Smooth muscle cell (in vitro differentiated cells): ENCODE measurements at regions not wholly inside any gene's neighbourhood (a gene's known extent, or its start where the extent isn't known, plus 50 kb on each side); places are given as distances from the start of the nearest gene placed in this dataset.

Source experiments
- DNase-seq: peaks from one replicate; lab custom pipeline; 2025; ENCODE audit not compliant: unreplicated experiment; lab: John Stamatoyannopoulos, UW
- H2AFZ ChIP-seq: fragments of 200-600 bp; sonication (generic); 2 replicates; pipeline ENCODE4 v1.6.0; 2016; ENCODE audit warnings: antibody characterized with exemption, low read depth, mild to moderate bottlenecking
- H3F3A ChIP-seq: fragments of 200-600 bp; sonication (generic); 2 replicates; pipeline ENCODE4 v1.6.0; 2017; ENCODE audit warnings: antibody characterized with exemption, low read depth
- H3K27ac ChIP-seq: fragments of 200-600 bp; sonication (generic); 2 replicates; pipeline ENCODE4 v1.5.1; 2016; ENCODE audit warnings: low read depth, mild to moderate bottlenecking
- H3K27me3 ChIP-seq: fragments of 200-600 bp; sonication (generic); 2 replicates; pipeline ENCODE4 v1.6.1; 2016; ENCODE audit warnings: low read depth, mild to moderate bottlenecking
- H3K36me3 ChIP-seq: fragments of 200-600 bp; sonication (generic); 2 replicates; pipeline ENCODE4 v1.5.1; 2016; ENCODE audit warnings: low read depth
- H3K4me1 ChIP-seq: fragments of 200-600 bp; sonication (generic); 2 replicates; pipeline ENCODE4 v1.5.1; 2016; ENCODE audit warnings: low read depth
- H3K4me2 ChIP-seq: fragments of 200-600 bp; sonication (generic); 2 replicates; pipeline ENCODE4 v1.6.0; 2016; ENCODE audit warnings: mild to moderate bottlenecking
- H3K4me3 ChIP-seq: fragments of 200-600 bp; sonication (generic); 2 replicates; pipeline ENCODE4 v1.5.1; 2016; ENCODE audit warnings: mild to moderate bottlenecking
- H3K79me2 ChIP-seq: fragments of 200-600 bp; sonication (generic); 2 replicates; pipeline ENCODE4 v1.6.0; 2016; ENCODE audit warnings: low read depth, mild to moderate bottlenecking
- H3K9ac ChIP-seq: fragments of 200-600 bp; sonication (generic); 2 replicates; pipeline ENCODE4 v1.6.0; 2016; ENCODE audit warnings: low read depth
- H3K9me3 ChIP-seq: fragments of 200-600 bp; sonication (generic); replicated peaks from 2 replicates; pipeline ENCODE4 v1.5.1; 2016; ENCODE audit warnings: low read depth
- H4K20me1 ChIP-seq: fragments of 200-600 bp; sonication (generic); 2 replicates; pipeline ENCODE4 v1.6.0; 2016; ENCODE audit warnings: low read depth
- WGBS: methylation state at CpG from one replicate; pipeline ENCODE4 v1.1.7; 2016; ENCODE audit warnings: low lambda C conversion rate; 5-methylcytosine and 5-hydroxymethylcytosine counted together
- TF ChIP-seq, protein P1 (sequence below): fragments of 200-600 bp; sonication (generic); IDR thresholded peaks from 2 replicates; pipeline ENCODE4 v1.5.1; 2017; ENCODE audit warnings: borderline replicate concordance, mild to moderate bottlenecking, antibody characterized with exemption; ENCODE audit not compliant: insufficient read depth, poor library complexity, severe bottlenecking

GRCh38 chr12:77364400-77364799 is 299.0 kb upstream of the E2F7 start:
- H4K20me1 ChIP-seq: no peaks in the 10 kb centered on the region
- no peaks in the 10 kb centered on the region for H3K36me3 ChIP-seq
- H3K4me1 ChIP-seq: no peaks in the 10 kb centered on the region
- no peak for DNase-seq
- no peak overlapping the region for H2AFZ ChIP-seq
- no peak overlapping the region for H3K27ac ChIP-seq
- H3K79me2 ChIP-seq: no peaks in the 10 kb centered on the region
- TF ChIP-seq, protein P1, sequence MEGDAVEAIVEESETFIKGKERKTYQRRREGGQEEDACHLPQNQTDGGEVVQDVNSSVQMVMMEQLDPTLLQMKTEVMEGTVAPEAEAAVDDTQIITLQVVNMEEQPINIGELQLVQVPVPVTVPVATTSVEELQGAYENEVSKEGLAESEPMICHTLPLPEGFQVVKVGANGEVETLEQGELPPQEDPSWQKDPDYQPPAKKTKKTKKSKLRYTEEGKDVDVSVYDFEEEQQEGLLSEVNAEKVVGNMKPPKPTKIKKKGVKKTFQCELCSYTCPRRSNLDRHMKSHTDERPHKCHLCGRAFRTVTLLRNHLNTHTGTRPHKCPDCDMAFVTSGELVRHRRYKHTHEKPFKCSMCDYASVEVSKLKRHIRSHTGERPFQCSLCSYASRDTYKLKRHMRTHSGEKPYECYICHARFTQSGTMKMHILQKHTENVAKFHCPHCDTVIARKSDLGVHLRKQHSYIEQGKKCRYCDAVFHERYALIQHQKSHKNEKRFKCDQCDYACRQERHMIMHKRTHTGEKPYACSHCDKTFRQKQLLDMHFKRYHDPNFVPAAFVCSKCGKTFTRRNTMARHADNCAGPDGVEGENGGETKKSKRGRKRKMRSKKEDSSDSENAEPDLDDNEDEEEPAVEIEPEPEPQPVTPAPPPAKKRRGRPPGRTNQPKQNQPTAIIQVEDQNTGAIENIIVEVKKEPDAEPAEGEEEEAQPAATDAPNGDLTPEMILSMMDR: no peak
- WGBS: 90% methylated on average over 1 of the region's 1 CpG
- H3K27me3 ChIP-seq: no peaks in the 10 kb centered on the region
- H3K9me3 ChIP-seq: no peaks in the 10 kb centered on the region
- H3K4me3 ChIP-seq: no peak overlapping the region
- H3K9ac ChIP-seq: no peak overlapping the region
- no peaks in the 10 kb centered on the region for H3F3A ChIP-seq
- no peak overlapping the region for H3K4me2 ChIP-seq

DNA sequence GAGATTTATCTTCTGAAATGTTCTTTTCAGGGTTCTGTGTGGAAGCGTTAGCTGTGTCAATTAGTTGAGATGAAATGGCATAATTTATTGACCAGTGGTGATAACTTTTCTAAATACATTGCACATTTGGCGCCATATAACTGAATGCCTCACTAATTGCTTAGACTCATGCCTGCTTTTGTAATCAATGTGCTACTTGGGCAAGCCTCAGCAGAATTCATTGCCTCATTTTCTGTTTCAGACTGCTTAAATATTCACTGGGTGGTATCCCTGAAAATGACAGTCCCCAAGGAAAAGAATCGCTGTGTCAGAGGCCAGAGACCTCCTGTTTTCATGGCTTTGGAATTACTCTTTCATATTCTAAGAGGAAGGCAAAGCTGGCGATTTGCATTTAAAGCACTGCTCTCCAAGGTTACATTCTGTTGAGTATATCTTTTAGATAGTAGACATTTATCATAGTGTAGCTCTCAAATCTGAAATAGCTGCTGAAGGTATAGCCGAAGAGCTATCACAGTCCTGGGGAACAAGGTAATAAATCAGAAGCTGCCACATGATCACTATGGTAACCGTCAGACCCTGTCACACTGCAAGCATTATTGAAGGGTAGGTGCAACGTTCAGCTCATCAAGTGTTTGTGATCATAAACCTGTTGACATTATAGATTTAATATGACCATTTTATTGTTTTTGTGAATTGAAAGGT is 297.3 kb upstream of the E2F7 start:
- no peaks in the 10 kb centered on the region for H3K79me2 ChIP-seq

DNA sequence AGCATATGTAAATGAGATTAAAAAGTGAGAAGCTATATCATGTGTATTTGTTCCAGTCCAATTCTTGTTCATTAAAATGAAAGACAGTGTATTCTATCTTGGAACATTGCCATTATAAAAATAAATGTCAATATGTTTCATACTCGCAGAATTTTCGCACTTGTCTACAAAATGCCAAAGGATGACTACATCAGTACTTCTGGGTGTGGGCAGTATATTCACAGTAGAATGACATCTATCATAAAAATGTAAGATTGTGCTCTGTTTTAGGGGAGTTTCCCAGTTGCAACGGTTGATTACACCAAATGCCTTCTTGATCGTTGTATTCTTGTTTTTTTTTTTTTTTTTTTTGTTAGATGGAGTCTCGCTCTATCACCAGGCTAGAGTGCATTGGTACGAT is 292.3 kb upstream of the E2F7 start:
- H3K79me2 ChIP-seq: no peaks in the 10 kb centered on the region

More for the DNA sequence above, 297.3 kb upstream of the E2F7 start:
- no peak overlapping the region for H2AFZ ChIP-seq
- H3K36me3 ChIP-seq: no peaks in the 10 kb centered on the region
- no peak overlapping the region for H3K9ac ChIP-seq
- H3K4me3 ChIP-seq: no peak overlapping the region
- 65% methylated on average over 7 of the region's 7 CpGs for WGBS
- no peaks in the 10 kb centered on the region for H3F3A ChIP-seq
- TF ChIP-seq, protein P1: no peak
- no peaks in the 10 kb centered on the region for H3K27me3 ChIP-seq
- H4K20me1 ChIP-seq: no peaks in the 10 kb centered on the region
- no peak overlapping the region for H3K4me2 ChIP-seq
- H3K27ac ChIP-seq: no peak overlapping the region
- no peak for DNase-seq
- H3K9me3 ChIP-seq: no peaks in the 10 kb centered on the region
- H3K4me1 ChIP-seq: no peaks in the 10 kb centered on the region

More for the DNA sequence above, 292.3 kb upstream of the E2F7 start:
- Histone ChIP-seq H4K20me1 (no peaks in the 10 kb centered on the region), H3K9ac (no peak overlapping the region), H3K4me2 (no peak overlapping the region), H2AFZ (no peak overlapping the region), H3K27me3 (no peaks in the 10 kb centered on the region), H3K36me3 (no peaks in the 10 kb centered on the region), H3K4me3 (no peak overlapping the region), H3K9me3 (no peaks in the 10 kb centered on the region), H3K27ac (no peak overlapping the region), H3K4me1 (no peaks in the 10 kb centered on the region), H3F3A (no peaks in the 10 kb centered on the region)
- TF ChIP-seq, protein P1: no peak
- WGBS: 95% methylated on average over 6 of the region's 6 CpGs
- no peak for DNase-seq
